ENCODE measurements at regions not wholly inside any gene's neighbourhood (a gene's known extent, or its start where the extent isn't known, plus 50 kb on each side); places are given as distances from the start of the nearest gene placed in this dataset.

GRCh38 chr2:217654168-217654567, 348.6 kb downstream of the TNS1 start:
- Histone ChIP-seq H3K4me3 (ENCODE audit: low read depth, low read length) (no peak overlapping the region), H3K27ac (no peak overlapping the region), H3K27me3 (ENCODE audit: insufficient read depth, low read depth, severe bottlenecking) (no peaks in the 10 kb centered on the region), H3K36me3 (no peaks in the 10 kb centered on the region), H3K9me3 (ENCODE audit: severe bottlenecking) (no peaks in the 10 kb centered on the region)
- TF ChIP-seq, protein P1, sequence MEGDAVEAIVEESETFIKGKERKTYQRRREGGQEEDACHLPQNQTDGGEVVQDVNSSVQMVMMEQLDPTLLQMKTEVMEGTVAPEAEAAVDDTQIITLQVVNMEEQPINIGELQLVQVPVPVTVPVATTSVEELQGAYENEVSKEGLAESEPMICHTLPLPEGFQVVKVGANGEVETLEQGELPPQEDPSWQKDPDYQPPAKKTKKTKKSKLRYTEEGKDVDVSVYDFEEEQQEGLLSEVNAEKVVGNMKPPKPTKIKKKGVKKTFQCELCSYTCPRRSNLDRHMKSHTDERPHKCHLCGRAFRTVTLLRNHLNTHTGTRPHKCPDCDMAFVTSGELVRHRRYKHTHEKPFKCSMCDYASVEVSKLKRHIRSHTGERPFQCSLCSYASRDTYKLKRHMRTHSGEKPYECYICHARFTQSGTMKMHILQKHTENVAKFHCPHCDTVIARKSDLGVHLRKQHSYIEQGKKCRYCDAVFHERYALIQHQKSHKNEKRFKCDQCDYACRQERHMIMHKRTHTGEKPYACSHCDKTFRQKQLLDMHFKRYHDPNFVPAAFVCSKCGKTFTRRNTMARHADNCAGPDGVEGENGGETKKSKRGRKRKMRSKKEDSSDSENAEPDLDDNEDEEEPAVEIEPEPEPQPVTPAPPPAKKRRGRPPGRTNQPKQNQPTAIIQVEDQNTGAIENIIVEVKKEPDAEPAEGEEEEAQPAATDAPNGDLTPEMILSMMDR (IDR thresholded peaks at IDR 0.05; ENCODE audit: low read depth, low read length) = no peak
- no peak for DNase-seq

DNA sequence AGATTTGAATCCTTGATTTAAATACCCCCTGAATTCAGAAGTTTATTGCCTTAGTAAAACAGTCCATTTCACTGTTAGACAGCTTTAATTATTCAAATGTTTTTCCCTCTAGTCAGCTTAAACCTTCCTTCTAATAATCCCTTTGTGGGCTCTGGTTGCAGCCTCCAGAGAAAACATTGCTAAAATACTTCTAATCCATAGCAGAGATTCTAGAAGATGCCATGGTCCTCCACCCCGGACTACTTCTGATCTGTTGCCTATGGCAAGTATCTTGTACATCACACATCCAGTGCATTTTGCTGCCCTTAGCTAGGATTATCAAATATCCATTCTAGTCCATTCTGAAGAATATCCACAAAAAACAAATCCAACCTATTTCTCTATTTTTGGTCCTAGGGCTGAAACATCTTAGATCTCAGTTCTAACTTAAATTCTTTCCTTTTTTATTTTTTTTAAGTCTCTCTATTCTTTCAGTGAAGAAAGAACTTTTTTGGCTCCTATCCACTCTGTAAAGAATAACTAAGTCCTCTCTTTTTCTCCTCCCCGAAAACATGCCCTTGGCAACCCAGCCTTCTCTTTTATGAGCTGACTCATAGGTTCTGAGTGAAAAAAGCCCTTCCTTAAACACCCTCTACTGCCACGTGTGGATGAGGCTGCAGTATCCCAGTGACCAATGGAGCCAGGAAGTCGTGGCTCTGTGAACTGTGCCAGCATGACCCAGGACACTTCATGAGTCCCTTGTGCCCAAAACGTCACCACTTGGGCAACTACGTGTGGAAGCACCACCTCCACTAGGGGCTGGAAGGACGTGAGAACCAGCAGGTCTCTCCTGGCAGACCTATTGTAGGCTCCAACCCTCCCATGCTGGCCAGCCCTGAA, 349.8 kb downstream of the TNS1 start:
- Histone ChIP-seq H3K27me3 (ENCODE audit: insufficient read depth, low read depth, severe bottlenecking) (no peaks in the 10 kb centered on the region), H3K9me3 (ENCODE audit: severe bottlenecking) (no peaks in the 10 kb centered on the region), H3K4me3 (ENCODE audit: low read depth, low read length) (no peak overlapping the region), H3K36me3 (no peaks in the 10 kb centered on the region), H3K27ac (no peak overlapping the region)
- DNase-seq = no peak
- TF ChIP-seq, protein P1 (IDR thresholded peaks at IDR 0.05; ENCODE audit: low read depth, low read length) = no peak

DNA sequence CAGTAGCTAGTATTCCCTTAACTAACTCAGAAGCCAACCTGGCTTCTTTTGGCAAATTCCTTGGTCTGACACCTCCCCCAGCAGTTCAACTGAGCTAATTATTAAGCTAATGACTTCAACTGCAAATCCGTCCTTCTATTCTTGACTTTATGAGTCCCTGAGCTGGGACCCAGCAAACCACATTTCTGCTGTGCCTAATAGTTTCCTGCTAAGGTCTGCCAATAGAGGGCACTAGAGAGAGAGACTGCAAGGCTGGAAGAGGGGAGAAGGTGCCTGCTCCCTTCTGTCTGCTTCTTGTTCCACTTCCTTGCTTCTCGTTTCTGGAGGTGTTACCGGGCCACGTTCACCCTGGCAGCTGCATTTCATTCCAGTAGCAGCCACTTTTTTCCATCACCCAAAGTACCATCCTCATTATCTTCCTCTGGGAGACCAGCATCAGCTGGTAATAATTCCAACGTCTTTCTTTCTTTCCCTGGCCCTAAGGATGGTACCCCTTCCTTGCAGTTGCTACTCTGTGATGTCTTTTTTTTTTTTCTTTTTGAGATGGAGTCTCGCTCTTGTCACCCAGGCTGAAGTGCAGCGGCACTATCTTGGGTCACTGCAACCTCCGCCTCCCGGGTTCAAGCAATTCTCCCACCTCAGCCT, 352.0 kb downstream of the TNS1 start:
- H3K4me3 ChIP-seq (ENCODE audit: low read depth, low read length) = no peak overlapping the region
- H3K36me3 ChIP-seq = no peaks in the 10 kb centered on the region
- DNase-seq = peak; percentile 59
- TF ChIP-seq, protein P1 (IDR thresholded peaks at IDR 0.05; ENCODE audit: low read depth, low read length) = peak; percentile 85
- no peaks in the 10 kb centered on the region for H3K9me3 ChIP-seq (ENCODE audit: severe bottlenecking)
- H3K27me3 ChIP-seq (ENCODE audit: insufficient read depth, low read depth, severe bottlenecking) = no peaks in the 10 kb centered on the region
- H3K27ac ChIP-seq = no peak overlapping the region

DNA sequence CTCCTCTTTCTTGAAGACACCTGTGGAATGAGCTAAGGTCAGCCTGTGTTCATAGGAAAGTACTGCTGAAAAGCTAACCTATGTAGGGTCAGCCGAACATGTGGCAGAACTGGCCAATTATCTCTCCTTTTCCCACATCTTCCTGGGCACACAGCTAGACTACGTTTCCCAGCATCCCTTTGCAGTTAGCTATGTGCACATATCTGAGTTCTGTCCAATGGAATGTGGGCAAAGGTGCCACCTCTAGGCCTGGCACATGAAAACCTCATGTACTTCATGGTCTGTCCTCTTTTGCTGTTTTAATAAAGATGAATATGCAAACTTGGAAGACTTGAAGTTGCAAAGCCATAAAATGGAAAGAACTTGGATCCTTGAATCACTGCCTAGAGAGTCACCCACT, 352.6 kb downstream of the TNS1 start:
- H3K27me3 ChIP-seq (ENCODE audit: insufficient read depth, low read depth, severe bottlenecking) = no peaks in the 10 kb centered on the region
- no peaks in the 10 kb centered on the region for H3K36me3 ChIP-seq
- H3K27ac ChIP-seq = no peak overlapping the region
- TF ChIP-seq, protein P1 (IDR thresholded peaks at IDR 0.05; ENCODE audit: low read depth, low read length) = no peak
- no peak for DNase-seq
- H3K9me3 ChIP-seq (ENCODE audit: severe bottlenecking) = no peaks in the 10 kb centered on the region
- no peak overlapping the region for H3K4me3 ChIP-seq (ENCODE audit: low read depth, low read length)

DNA sequence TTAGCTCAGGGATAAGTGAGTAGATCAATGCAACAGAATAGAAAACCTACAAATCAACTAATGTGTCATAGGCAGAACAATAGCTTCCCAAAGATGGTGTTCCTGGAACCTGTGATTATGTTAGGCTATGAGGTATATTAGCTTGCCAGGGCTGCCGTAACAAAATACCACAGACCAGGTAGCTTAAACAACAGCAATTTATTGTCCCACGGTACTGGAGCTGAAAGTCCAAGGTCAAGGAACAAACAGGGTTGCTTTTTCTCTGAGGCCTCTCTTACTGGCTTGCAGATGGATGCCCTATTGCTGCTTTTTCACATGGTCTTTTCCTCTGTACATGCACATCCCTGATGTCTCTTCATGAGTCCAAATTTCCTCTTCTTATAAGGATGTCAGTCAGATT, 354.9 kb downstream of the TNS1 start:
- Histone ChIP-seq H3K4me3 (ENCODE audit: low read depth, low read length) (no peak overlapping the region), H3K27me3 (ENCODE audit: insufficient read depth, low read depth, severe bottlenecking) (no peaks in the 10 kb centered on the region), H3K36me3 (no peaks in the 10 kb centered on the region), H3K27ac (no peak overlapping the region), H3K9me3 (ENCODE audit: severe bottlenecking) (no peaks in the 10 kb centered on the region)
- TF ChIP-seq, protein P1 (IDR thresholded peaks at IDR 0.05; ENCODE audit: low read depth, low read length) = no peak
- no peak for DNase-seq

All from WERI-Rb-1 (cell line).